ENCODE measurements at regions not wholly inside any gene's neighbourhood (a gene's known extent, or its start where the extent isn't known, plus 50 kb on each side); places are given as distances from the start of the nearest gene placed in this dataset.

DNA sequence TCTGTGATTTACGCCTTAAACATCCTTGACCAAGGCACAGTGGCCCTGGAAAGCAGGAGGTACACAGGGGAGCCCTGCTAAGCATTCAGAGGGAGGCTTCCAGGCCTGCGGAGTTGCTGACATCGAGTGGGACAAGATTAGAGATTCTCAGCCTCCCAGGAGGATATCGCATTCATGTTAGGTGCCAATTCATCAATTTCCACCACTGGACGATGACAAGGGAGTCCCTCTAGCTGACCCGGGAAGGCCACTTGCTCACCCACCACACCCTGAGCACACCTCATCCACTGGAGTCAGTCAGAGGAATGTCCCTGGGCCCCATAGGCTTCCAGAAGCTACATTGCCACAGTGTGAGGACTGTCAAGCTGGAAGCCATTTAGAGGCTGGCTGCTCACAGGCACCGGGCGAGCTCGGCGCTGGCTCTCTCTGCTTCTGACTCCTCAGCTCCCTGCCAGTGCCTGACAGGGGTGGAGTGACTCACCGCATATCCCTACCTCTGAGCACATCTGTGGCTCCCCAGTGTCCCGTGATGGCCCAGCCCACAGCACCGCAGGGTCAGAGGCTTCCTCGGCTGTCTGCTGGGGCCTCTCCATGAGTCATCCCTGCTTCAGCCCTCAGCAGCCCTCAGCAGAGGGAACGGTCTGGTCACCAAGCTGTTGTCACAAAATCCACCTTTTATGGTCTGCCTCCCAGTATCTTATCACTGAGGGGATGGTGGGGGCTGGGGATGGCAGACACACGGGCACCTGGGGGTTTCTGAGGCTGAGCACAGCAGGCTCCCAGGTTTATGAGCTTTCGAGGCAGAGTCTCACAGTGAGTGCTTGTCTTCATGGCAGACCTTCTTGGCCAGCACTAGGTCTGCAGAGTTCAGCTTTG is 117.5 kb downstream of the ZNF608 start:
- intact Hi-C loops (cut with DNase I), result no loop called here
- Histone ChIP-seq H3K9me3 (no peaks in the 10 kb centered on the region), H3K4me1 (no peaks in the 10 kb centered on the region), H3K27ac (no peak overlapping the region), H3K27me3 (no peaks in the 10 kb centered on the region), H3K4me3 (no peak overlapping the region), H3K36me3 (no peaks in the 10 kb centered on the region)
- DNase-seq, result no peak
- ATAC-seq, result peak in 3 of 4 donors; percentile 28 to 61 (median 31)
- WGBS (ENCODE audit: insufficient coverage, low coverage, low lambda C conversion rate, missing lambda C conversion rate), result 90% methylated on average over 2 of the region's 17 CpGs
- TF ChIP-seq CTCF (IDR thresholded peaks at IDR 0.05) (no peak), POLR2A (IDR thresholded peaks at IDR 0.05) (no peak)

DNA sequence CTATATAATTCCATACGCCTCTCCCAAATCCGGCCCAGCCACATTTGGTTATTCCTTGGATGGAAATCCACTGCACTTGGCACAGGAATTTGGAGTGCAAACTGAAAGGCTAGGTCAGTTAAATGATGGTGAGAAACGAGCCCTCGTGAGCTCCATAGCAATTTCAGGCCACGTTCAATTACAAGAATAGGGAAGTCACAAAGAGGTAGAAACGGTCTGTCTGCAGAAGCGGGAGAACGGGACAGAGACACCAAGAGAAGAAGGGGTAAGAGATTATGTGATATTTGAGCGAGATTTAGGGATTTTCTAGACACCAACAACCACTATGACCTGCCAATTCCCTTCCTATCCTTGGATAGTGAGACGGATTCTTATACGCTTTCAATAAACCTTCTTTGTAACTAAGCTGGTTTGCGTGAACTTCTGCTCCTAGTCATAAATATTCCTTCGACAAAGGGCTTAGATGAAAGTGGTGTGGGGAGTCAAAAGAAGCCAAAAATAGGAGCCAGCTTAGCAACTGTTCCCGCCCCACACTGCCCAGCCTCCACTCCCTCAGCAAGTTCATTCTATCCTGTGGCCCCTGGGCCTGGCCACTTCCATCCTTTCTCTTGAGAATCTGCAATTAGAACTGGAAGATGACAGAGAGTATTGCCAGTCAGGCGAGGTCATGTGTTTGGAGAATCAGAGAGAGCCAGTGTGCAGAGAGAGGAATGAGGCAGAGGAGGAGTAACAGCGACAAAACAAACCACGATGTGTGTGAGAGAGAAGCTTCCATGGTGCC is 118.4 kb downstream of the ZNF608 start:
- H3K4me1 ChIP-seq, result no peaks in the 10 kb centered on the region
- no peaks in the 10 kb centered on the region for H3K9me3 ChIP-seq
- WGBS (ENCODE audit: insufficient coverage, low coverage, low lambda C conversion rate, missing lambda C conversion rate), result 79% methylated on average over 16 of the region's 17 CpGs
- intact Hi-C loops (cut with DNase I), result no loop called here
- no peaks in the 10 kb centered on the region for H3K27me3 ChIP-seq
- TF ChIP-seq POLR2A (IDR thresholded peaks at IDR 0.05), result no peak
- TF ChIP-seq CTCF (IDR thresholded peaks at IDR 0.05), result no peak
- H3K4me3 ChIP-seq, result no peak overlapping the region
- DNase-seq (no peak), ATAC-seq (no peak)
- H3K27ac ChIP-seq, result no peak overlapping the region
- H3K36me3 ChIP-seq, result no peaks in the 10 kb centered on the region

GRCh38 chr5:124626053-124626452 is 120.4 kb downstream of the ZNF608 start:
- Histone ChIP-seq H3K9me3 (no peaks in the 10 kb centered on the region), H3K27ac (no peak overlapping the region), H3K36me3 (no peaks in the 10 kb centered on the region), H3K4me3 (no peak overlapping the region), H3K27me3 (no peaks in the 10 kb centered on the region), H3K4me1 (no peaks in the 10 kb centered on the region)
- DNase-seq (no peak), ATAC-seq (no peak)
- TF ChIP-seq POLR2A (IDR thresholded peaks at IDR 0.05) (no peak), CTCF (IDR thresholded peaks at IDR 0.05) (no peak)
- 94% methylated on average over 2 of the region's 2 CpGs for WGBS (ENCODE audit: insufficient coverage, low coverage, low lambda C conversion rate, missing lambda C conversion rate)
- intact Hi-C loops (cut with DNase I), result no loop called here

- DNase-seq (no peak), ATAC-seq (no peak)
- Histone ChIP-seq H3K36me3 (no peaks in the 10 kb centered on the region), H3K27ac (no peak overlapping the region), H3K9me3 (no peaks in the 10 kb centered on the region), H3K4me1 (no peaks in the 10 kb centered on the region), H3K27me3 (no peaks in the 10 kb centered on the region), H3K4me3 (no peak overlapping the region)
- TF ChIP-seq CTCF (IDR thresholded peaks at IDR 0.05), result no peak
- no peak for TF ChIP-seq POLR2A (IDR thresholded peaks at IDR 0.05)
- intact Hi-C loops (cut with DNase I), result no loop called here
- WGBS (ENCODE audit: insufficient coverage, low coverage, low lambda C conversion rate, missing lambda C conversion rate), result 64% methylated on average over 4 of the region's 5 CpGs
Measured at GRCh38 chr5:124623265-124623664, 123.2 kb downstream of the ZNF608 start.

Measured in right lobe of liver (tissue), 6 donors.